Fibroblast of the aortic adventitia (primary cell): ENCODE measurements at regions not wholly inside any gene's neighbourhood (a gene's known extent, or its start where the extent isn't known, plus 50 kb on each side); places are given as distances from the start of the nearest gene placed in this dataset.
"Not testable (repeated sequence)": the region's sequence is repeated elsewhere in the genome, so short reads cannot be mapped to it uniquely, and the experiment has no call there.

Experiments
- DNase-seq: peaks from one replicate; pipeline ENCODE4 v3.0.0-alpha.2; 2010; ENCODE audit warnings: low read depth
- H3K4me3 ChIP-seq: 2 replicates; pipeline ENCODE4 v1.5.1; 2011; ENCODE audit warnings: low read depth, mild to moderate bottlenecking, control low read depth, low read length, moderate library complexity
- CTCF ChIP-seq: IDR thresholded peaks from 2 replicates; pipeline ENCODE4 v1.5.1; 2011; ENCODE audit warnings: mild to moderate bottlenecking, low read length, control low read depth, inconsistent platforms; ENCODE audit not compliant: insufficient read depth

GRCh38 chr5:44756097-44756496, 52.6 kb upstream of the MRPS30 start:
- DNase-seq, H3K4me3 ChIP-seq: not testable (repeated sequence)

- TF ChIP-seq CTCF = no peak
- no peak for DNase-seq
- H3K4me3 ChIP-seq = no peak overlapping the region
Observed at GRCh38 chr5:44747396-44747795, 61.4 kb upstream of the MRPS30 start.

- no peak for DNase-seq
- no peak for TF ChIP-seq CTCF
- H3K4me3 ChIP-seq = no peak overlapping the region
Observed at GRCh38 chr5:44740660-44741059, 68.1 kb upstream of the MRPS30 start.

- DNase-seq = peak; percentile 25
- no peak for TF ChIP-seq CTCF
- H3K4me3 ChIP-seq = no peak overlapping the region
Observed at GRCh38 chr5:44729536-44729935, 79.2 kb upstream of the MRPS30 start.

GRCh38 chr5:44727100-44727499, 81.6 kb upstream of the MRPS30 start:
- no peak overlapping the region for H3K4me3 ChIP-seq
- no peak for DNase-seq
- TF ChIP-seq CTCF = no peak

- no peak overlapping the region for H3K4me3 ChIP-seq
- TF ChIP-seq CTCF = no peak
- DNase-seq = no peak
Observed at GRCh38 chr5:44719856-44720255, 88.9 kb upstream of the MRPS30 start.

GRCh38 chr5:44714871-44715561, 93.7 kb upstream of the MRPS30 start:
- no peak overlapping the region for H3K4me3 ChIP-seq
- DNase-seq = peak; percentile 20
- no peak for TF ChIP-seq CTCF
